CD14-positive monocyte (primary cell): ENCODE measurements at regions not wholly inside any gene's neighbourhood (a gene's known extent, or its start where the extent isn't known, plus 50 kb on each side); places are given as distances from the start of the nearest gene placed in this dataset.

Source experiments
- DNase-seq, 3 donors: peaks; one replicate each; pipeline ENCODE4 v3.0.0-alpha.2; 2011 to 2022
- H2AFZ ChIP-seq: 2 replicates; pipeline ENCODE4 v1.6.0; 2012; ENCODE audit warnings: mild to moderate bottlenecking, low read depth, low read length, inconsistent platforms; ENCODE audit not compliant: insufficient read depth, poor library complexity, severe bottlenecking
- H3K27ac ChIP-seq, 2 donors: 1 replicate in 1 of 2; 2 replicates in 1 of 2; pipeline ENCODE4 v1.5.1; 2012 to 2013; ENCODE audit warnings: low read length in 2 of 2, control low read depth in 1 of 2, inconsistent platforms in 1 of 2, low read depth in 1 of 2, mild to moderate bottlenecking in 1 of 2
- H3K27me3 ChIP-seq, 2 donors: one replicate each; pipeline versions ENCODE4 v1.6.0 to v1.6.1; 2011 to 2013; ENCODE audit warnings: low read length in 2 of 2; ENCODE audit not compliant: control insufficient read depth in 2 of 2, insufficient read depth in 2 of 2
- H3K36me3 ChIP-seq, 2 donors: replicated peaks in 1 of 2; 1 replicate in 1 of 2; 2 replicates in 1 of 2; pipeline versions ENCODE4 v1.5.1 to v1.6.1; 2012 to 2013; ENCODE audit warnings: low read length in 2 of 2, control low read depth in 1 of 2, inconsistent platforms in 1 of 2, mild to moderate bottlenecking in 1 of 2; ENCODE audit not compliant: insufficient read depth in 2 of 2, control insufficient read depth in 1 of 2
- H3K4me1 ChIP-seq, 2 donors: 1 replicate in 1 of 2; 2 replicates in 1 of 2; pipeline versions ENCODE4 v1.5.1 to v1.6.1; 2012 to 2013; ENCODE audit warnings: low read length in 2 of 2, control low read depth in 1 of 2, inconsistent platforms in 1 of 2, mild to moderate bottlenecking in 1 of 2, moderate library complexity in 1 of 2; ENCODE audit not compliant: insufficient read depth in 2 of 2, control insufficient read depth in 1 of 2
- H3K4me2 ChIP-seq: replicated peaks from 2 replicates; pipeline ENCODE3; 2012; ENCODE audit warnings: low read length, moderate library complexity, mild to moderate bottlenecking; ENCODE audit not compliant: poor library complexity, severe bottlenecking; ENCODE audit errors: extremely low read depth
- H3K4me3 ChIP-seq, 3 experiments: fragments of 200-600 bp in 1 of 3; sonication (generic) in 1 of 3; replicated peaks in 1 of 3; 1 replicate in 2 of 3; 2 replicates in 1 of 3; pipeline ENCODE4 v1.5.1; 2011 to 2013; ENCODE audit warnings: low read length in 3 of 3, mild to moderate bottlenecking in 3 of 3, control low read depth in 2 of 3, low read depth in 2 of 3, inconsistent platforms in 1 of 3, moderate library complexity in 1 of 3
- H3K79me2 ChIP-seq: 2 replicates; pipeline ENCODE4 v1.6.0; 2012; ENCODE audit warnings: mild to moderate bottlenecking, control low read depth, inconsistent platforms, low read length, moderate library complexity; ENCODE audit not compliant: insufficient read depth
- H3K9ac ChIP-seq: 2 replicates; pipeline ENCODE4 v1.6.0; 2017; ENCODE audit warnings: low read length, mild to moderate bottlenecking; ENCODE audit not compliant: insufficient read depth, poor library complexity, severe bottlenecking
- H3K9me3 ChIP-seq, 2 donors: replicated peaks in 1 of 2; 1 replicate in 1 of 2; 2 replicates in 1 of 2; pipeline versions ENCODE4 v1.5.1 to v1.6.1; 2012 to 2013; ENCODE audit warnings: low read length in 2 of 2, control low read depth in 1 of 2; ENCODE audit not compliant: control insufficient read depth in 1 of 2, insufficient read depth in 1 of 2
- H4K20me1 ChIP-seq: 2 replicates; pipeline ENCODE4 v1.6.0; 2012; ENCODE audit warnings: mild to moderate bottlenecking, low read length, control low read depth, moderate library complexity; ENCODE audit not compliant: insufficient read depth
- H3K27ac Mint-ChIP-seq, 7 donors: one replicate each; pipeline ENCODE4 v1.8.0; 2020; ENCODE audit warnings: mild to moderate bottlenecking in 7 of 7, mixed read lengths in 7 of 7, moderate library complexity in 6 of 7, inconsistent platforms in 2 of 7
- H3K27me3 Mint-ChIP-seq, 3 donors: one replicate each; pipeline ENCODE4 v1.8.0; 2021 to 2022; ENCODE audit warnings: low read depth in 3 of 3, mild to moderate bottlenecking in 3 of 3, mixed read lengths in 3 of 3, moderate library complexity in 3 of 3, inconsistent platforms in 1 of 3
- H3K36me3 Mint-ChIP-seq, 2 donors: one replicate each; pipeline ENCODE4 v1.8.0; 2020; ENCODE audit warnings: mixed read lengths in 2 of 2, inconsistent platforms in 1 of 2, mild to moderate bottlenecking in 1 of 2
- H3K4me1 Mint-ChIP-seq: one replicate; pipeline ENCODE4 v1.8.0; 2020; ENCODE audit warnings: mild to moderate bottlenecking, mixed read lengths
- H3K4me3 Mint-ChIP-seq, 2 donors: one replicate each; pipeline ENCODE4 v1.8.0; 2020; ENCODE audit warnings: mild to moderate bottlenecking in 2 of 2, mixed read lengths in 2 of 2, moderate library complexity in 1 of 2
- H3K9me3 Mint-ChIP-seq, 7 donors: one replicate each; pipeline ENCODE4 v1.8.0; 2020 to 2022; ENCODE audit warnings: mixed read lengths in 7 of 7, mild to moderate bottlenecking in 6 of 7, moderate library complexity in 6 of 7, inconsistent platforms in 2 of 7
- WGBS: methylation state at CpG from one replicate; pipeline ENCODE4 v1.1.5; 2013; ENCODE audit warnings: missing lambda C conversion rate; ENCODE audit not compliant: insufficient coverage; 5-methylcytosine and 5-hydroxymethylcytosine counted together
- intact Hi-C, 2 donors: fragments of 100-400 bp; cut with micrococcal nuclease; formaldehyde crosslinking; loops; one replicate each; pipeline versions ENCODE4 v1.15.0 to v1.15.1; 2023
- TF ChIP-seq, protein P1 (sequence below): fragments of 200-600 bp; IDR thresholded peaks from one replicate; pipeline ENCODE4 v1.8.0; 2022; ENCODE audit warnings: antibody characterized with exemption, mild to moderate bottlenecking

DNA sequence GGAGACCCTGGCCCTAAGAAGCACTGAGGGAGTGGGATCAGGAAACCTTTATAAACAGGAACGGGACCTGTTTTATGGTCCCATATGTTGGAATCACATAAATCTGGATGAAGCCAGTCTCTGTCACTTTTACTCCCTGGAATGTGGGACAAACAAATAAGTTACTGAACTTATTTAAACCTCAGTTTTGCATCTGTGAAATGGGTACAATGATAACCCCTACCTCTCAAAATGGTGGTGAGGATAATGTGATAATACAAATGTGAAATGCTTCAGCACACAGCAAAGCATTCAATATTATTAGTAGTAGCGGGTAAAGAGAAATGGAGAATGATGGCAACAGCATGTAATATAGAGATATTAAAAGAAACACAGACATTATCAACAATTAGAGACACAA, 298.9 kb downstream of the ZSWIM6 start:
- H3K9me3 Mint-ChIP-seq = peaks cover 0 to 3% (median 0%) of the 10 kb centered on the region in 7 donors
- Histone ChIP-seq H2AFZ (no peak overlapping the region), H3K9me3 (no peaks in the 10 kb centered on the region), H3K27me3 (no peaks in the 10 kb centered on the region), H3K9ac (no peak overlapping the region), H4K20me1 (no peaks in the 10 kb centered on the region), H3K79me2 (no peaks in the 10 kb centered on the region), H3K27ac (no peak overlapping the region), H3K4me2 (no peak overlapping the region), H3K4me1 (peaks cover 11 to 13% of the 10 kb centered on the region in 2 donors), H3K4me3 (no peak overlapping the region), H3K36me3 (no peaks in the 10 kb centered on the region)
- intact Hi-C loops = no loop called here
- H3K4me1 Mint-ChIP-seq = peaks cover 10% of the 10 kb centered on the region
- no peak overlapping the region for H3K4me3 Mint-ChIP-seq
- no peak overlapping the region for H3K27ac Mint-ChIP-seq
- H3K27me3 Mint-ChIP-seq = peaks cover 0 to 5% (median 2%) of the 10 kb centered on the region in 3 donors
- no peak for DNase-seq
- TF ChIP-seq, protein P1, sequence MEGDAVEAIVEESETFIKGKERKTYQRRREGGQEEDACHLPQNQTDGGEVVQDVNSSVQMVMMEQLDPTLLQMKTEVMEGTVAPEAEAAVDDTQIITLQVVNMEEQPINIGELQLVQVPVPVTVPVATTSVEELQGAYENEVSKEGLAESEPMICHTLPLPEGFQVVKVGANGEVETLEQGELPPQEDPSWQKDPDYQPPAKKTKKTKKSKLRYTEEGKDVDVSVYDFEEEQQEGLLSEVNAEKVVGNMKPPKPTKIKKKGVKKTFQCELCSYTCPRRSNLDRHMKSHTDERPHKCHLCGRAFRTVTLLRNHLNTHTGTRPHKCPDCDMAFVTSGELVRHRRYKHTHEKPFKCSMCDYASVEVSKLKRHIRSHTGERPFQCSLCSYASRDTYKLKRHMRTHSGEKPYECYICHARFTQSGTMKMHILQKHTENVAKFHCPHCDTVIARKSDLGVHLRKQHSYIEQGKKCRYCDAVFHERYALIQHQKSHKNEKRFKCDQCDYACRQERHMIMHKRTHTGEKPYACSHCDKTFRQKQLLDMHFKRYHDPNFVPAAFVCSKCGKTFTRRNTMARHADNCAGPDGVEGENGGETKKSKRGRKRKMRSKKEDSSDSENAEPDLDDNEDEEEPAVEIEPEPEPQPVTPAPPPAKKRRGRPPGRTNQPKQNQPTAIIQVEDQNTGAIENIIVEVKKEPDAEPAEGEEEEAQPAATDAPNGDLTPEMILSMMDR = no peak
- no CpG with 5 or more reads among the region's 2 CpGs for WGBS
- H3K36me3 Mint-ChIP-seq = no peaks in the 10 kb centered on the region

DNA sequence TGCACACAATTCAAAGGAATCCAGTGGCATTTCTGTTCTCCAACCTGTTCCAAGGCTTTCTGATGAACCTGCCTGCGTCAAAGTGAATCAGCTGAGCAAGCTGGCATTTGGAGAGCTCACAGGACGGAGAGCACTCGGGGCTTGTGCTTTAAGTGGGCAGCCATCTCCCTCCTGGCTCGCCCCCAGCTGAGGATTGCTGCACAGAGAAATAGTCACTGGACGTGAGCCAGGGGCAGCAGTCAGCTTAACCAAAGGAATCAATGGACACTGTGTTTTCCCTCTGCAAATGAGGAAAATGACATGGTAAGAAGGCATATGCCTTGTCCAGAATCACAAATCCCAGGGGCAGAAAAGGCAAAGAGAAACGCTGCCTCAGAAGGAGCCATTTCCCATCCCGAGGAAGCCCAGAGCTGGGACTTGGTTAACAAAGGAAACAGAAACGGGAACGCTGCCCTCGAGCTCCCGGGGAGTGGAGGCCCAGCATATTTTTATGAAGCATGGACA, 299.4 kb downstream of the ZSWIM6 start:
- Mint-ChIP-seq H3K4me3 (no peak overlapping the region), H3K27ac (no peak overlapping the region), H3K9me3 (peaks cover 0 to 3% (median 0%) of the 10 kb centered on the region in 7 donors), H3K36me3 (no peaks in the 10 kb centered on the region), H3K4me1 (peaks cover 10% of the 10 kb centered on the region), H3K27me3 (peaks cover 0 to 4% (median 2%) of the 10 kb centered on the region in 3 donors)
- intact Hi-C loops = no loop called here
- Histone ChIP-seq H3K27me3 (no peaks in the 10 kb centered on the region), H4K20me1 (no peaks in the 10 kb centered on the region), H3K9me3 (no peaks in the 10 kb centered on the region), H3K4me3 (no peak overlapping the region), H3K79me2 (no peaks in the 10 kb centered on the region), H2AFZ (no peak overlapping the region), H3K36me3 (no peaks in the 10 kb centered on the region), H3K4me1 (peaks cover 8% of the 10 kb centered on the region in 2 donors), H3K27ac (no peak overlapping the region), H3K4me2 (no peak overlapping the region), H3K9ac (no peak overlapping the region)
- no peak for DNase-seq
- TF ChIP-seq, protein P1 = no peak
- 92% methylated on average over 11 of the region's 11 CpGs for WGBS
